SK-N-SH treated with all-trans-retinoic acid at 6 μM for 48 hours (cell line): ENCODE measurements at regions not wholly inside any gene's neighbourhood (a gene's known extent, or its start where the extent isn't known, plus 50 kb on each side); places are given as distances from the start of the nearest gene placed in this dataset.

Source experiments
- ATAC-seq: fragments of 200-7000 bp; cut with Tn5 transposase; 3 replicates; pipeline ENCODE4 v1.9.1; 2020; ENCODE audit warnings: mild to moderate bottlenecking, moderate library complexity
- ARNTL ChIP-seq: fragments of 450-650 bp; formaldehyde crosslinking; IDR thresholded peaks from 2 replicates; pipeline ENCODE4 v1.5.0; 2020; ENCODE audit warnings: low read depth, mild to moderate bottlenecking, moderate library complexity, borderline replicate concordance
- BACH2 ChIP-seq: fragments of 250-450 bp; sonication (Bioruptor Pico); IDR thresholded peaks from 2 replicates; pipeline ENCODE4 v1.9.0; 2021; ENCODE audit warnings: mild to moderate bottlenecking, borderline replicate concordance
- CSDC2 ChIP-seq: fragments of 250-450 bp; sonication (Bioruptor Pico); IDR thresholded peaks from 2 replicates; pipeline ENCODE4 v1.5.0; 2020; ENCODE audit warnings: mild to moderate bottlenecking, moderate library complexity
- ESRRG ChIP-seq: fragments of 250-450 bp; sonication (Bioruptor Pico); IDR thresholded peaks from 2 replicates; pipeline ENCODE4 v1.6.1; 2021; ENCODE audit warnings: mild to moderate bottlenecking
- GLIS3 ChIP-seq: fragments of 250-450 bp; sonication (Bioruptor Pico); IDR thresholded peaks from 2 replicates; pipeline ENCODE4 v1.5.0; 2020; ENCODE audit warnings: mild to moderate bottlenecking, moderate library complexity
- OSR1 ChIP-seq: fragments of 250-450 bp; sonication (Bioruptor Pico); IDR thresholded peaks from 2 replicates; pipeline ENCODE4 v1.8.0; 2022; ENCODE audit warnings: moderate library complexity, mild to moderate bottlenecking, inconsistent platforms
- PPARA ChIP-seq: fragments of 250-450 bp; sonication (Bioruptor Pico); IDR thresholded peaks from 2 replicates; pipeline ENCODE4 v1.5.0; 2020; ENCODE audit warnings: mild to moderate bottlenecking, borderline replicate concordance
- RARB ChIP-seq: fragments of 250-450 bp; sonication (Bioruptor Pico); IDR thresholded peaks from 2 replicates; pipeline ENCODE4 v1.8.0; 2021; ENCODE audit warnings: mild to moderate bottlenecking, moderate library complexity
- SNAI2 ChIP-seq: fragments of 250-450 bp; sonication (Bioruptor Pico); IDR thresholded peaks from 2 replicates; pipeline ENCODE4 v1.5.0; 2020; ENCODE audit warnings: mild to moderate bottlenecking, moderate library complexity
- TCF4 ChIP-seq: fragments of 250-450 bp; sonication (Bioruptor Pico); IDR thresholded peaks from 2 replicates; pipeline ENCODE4 v1.8.0; 2021; ENCODE audit warnings: mild to moderate bottlenecking, moderate library complexity, borderline replicate concordance
- TOX ChIP-seq: fragments of 250-450 bp; sonication (Bioruptor Pico); IDR thresholded peaks from 2 replicates; pipeline ENCODE4 v1.8.0; 2021; ENCODE audit warnings: mild to moderate bottlenecking, moderate library complexity, borderline replicate concordance
- ZC3H10 ChIP-seq: fragments of 250-450 bp; sonication (Bioruptor Pico); IDR thresholded peaks from 2 replicates; pipeline ENCODE4 v1.5.1; 2021; ENCODE audit warnings: mild to moderate bottlenecking, moderate library complexity
- ZFP3 ChIP-seq: fragments of 250-450 bp; sonication (Bioruptor Pico); IDR thresholded peaks from 2 replicates; pipeline ENCODE4 v1.5.0; 2020; ENCODE audit warnings: mild to moderate bottlenecking, moderate library complexity
- ZFP30 ChIP-seq: fragments of 450-650 bp; formaldehyde crosslinking; IDR thresholded peaks from 2 replicates; pipeline ENCODE4 v1.5.0; 2022; ENCODE audit warnings: mild to moderate bottlenecking, moderate library complexity
- ZNF565 ChIP-seq: fragments of 450-650 bp; formaldehyde crosslinking; conservative IDR thresholded peaks from 2 replicates; pipeline ENCODE4 v1.5.0; 2020; ENCODE audit warnings: low read depth, mild to moderate bottlenecking, moderate library complexity
- ZNF70 ChIP-seq: fragments of 450-650 bp; formaldehyde crosslinking; IDR thresholded peaks from 2 replicates; pipeline ENCODE4 v1.5.0; 2020; ENCODE audit warnings: mild to moderate bottlenecking, moderate library complexity
- TF ChIP-seq, protein P1 (sequence below): fragments of 250-450 bp; sonication (Bioruptor Pico); IDR thresholded peaks from 2 replicates; pipeline ENCODE4 v1.5.0; 2020; ENCODE audit warnings: mild to moderate bottlenecking, moderate library complexity
- TF ChIP-seq, protein P2 (sequence below): fragments of 250-450 bp; sonication (Bioruptor Pico); IDR thresholded peaks from 2 replicates; pipeline ENCODE4 v1.8.0; 2020; ENCODE audit warnings: mild to moderate bottlenecking, moderate library complexity, borderline replicate concordance
- TF ChIP-seq, protein P3 (sequence below): fragments of 250-450 bp; sonication (Bioruptor Pico); IDR thresholded peaks from 2 replicates; pipeline ENCODE4 v1.5.1; 2020; ENCODE audit warnings: low read depth, mild to moderate bottlenecking, moderate library complexity

DNA sequence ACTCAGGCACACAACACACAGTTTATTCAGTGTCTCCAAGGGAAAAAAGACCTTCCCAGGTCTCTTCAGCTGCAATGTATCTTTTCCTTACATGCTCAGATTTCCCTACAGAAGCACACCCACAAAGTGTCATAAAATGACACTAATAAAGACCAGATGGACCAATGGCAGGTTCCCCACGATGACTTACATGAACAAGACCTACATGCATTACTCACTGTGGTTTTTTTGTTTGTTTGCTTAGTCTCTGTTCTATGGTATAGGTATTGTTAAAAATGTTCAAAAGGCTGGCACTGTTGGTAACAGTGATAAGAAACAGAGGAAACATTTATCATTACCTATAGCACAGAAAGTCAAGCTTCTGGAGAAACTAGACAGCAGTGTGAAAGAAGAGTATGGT is 318.2 kb upstream of the TMCO5A start:
- no peak for ATAC-seq

DNA sequence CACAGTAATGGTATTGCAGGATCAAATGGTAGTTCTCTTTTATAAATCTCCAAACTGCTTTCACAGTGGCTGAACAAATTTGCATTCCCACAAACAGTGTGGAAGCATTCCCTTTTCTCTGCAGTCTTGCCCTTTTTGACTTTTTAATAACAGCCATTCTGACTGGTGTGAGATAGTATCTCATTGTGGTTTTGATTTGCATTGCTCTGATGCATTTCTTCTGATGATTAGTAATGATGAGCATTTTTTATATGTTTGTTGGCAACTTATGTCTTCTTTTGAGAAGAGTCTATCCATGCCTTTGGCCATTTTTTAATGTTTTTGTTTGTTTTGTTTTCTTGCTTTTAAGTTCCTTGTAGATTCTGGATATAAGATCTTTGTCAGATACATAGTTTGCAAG is 316.1 kb upstream of the TMCO5A start:
- no peak for ATAC-seq
- no peak for TF ChIP-seq TOX (CRISPR knock-in tag)
- TF ChIP-seq ESRRG (CRISPR knock-in tag) = no peak
- TF ChIP-seq TCF4 (CRISPR knock-in tag) = no peak
- TF ChIP-seq, protein P1, sequence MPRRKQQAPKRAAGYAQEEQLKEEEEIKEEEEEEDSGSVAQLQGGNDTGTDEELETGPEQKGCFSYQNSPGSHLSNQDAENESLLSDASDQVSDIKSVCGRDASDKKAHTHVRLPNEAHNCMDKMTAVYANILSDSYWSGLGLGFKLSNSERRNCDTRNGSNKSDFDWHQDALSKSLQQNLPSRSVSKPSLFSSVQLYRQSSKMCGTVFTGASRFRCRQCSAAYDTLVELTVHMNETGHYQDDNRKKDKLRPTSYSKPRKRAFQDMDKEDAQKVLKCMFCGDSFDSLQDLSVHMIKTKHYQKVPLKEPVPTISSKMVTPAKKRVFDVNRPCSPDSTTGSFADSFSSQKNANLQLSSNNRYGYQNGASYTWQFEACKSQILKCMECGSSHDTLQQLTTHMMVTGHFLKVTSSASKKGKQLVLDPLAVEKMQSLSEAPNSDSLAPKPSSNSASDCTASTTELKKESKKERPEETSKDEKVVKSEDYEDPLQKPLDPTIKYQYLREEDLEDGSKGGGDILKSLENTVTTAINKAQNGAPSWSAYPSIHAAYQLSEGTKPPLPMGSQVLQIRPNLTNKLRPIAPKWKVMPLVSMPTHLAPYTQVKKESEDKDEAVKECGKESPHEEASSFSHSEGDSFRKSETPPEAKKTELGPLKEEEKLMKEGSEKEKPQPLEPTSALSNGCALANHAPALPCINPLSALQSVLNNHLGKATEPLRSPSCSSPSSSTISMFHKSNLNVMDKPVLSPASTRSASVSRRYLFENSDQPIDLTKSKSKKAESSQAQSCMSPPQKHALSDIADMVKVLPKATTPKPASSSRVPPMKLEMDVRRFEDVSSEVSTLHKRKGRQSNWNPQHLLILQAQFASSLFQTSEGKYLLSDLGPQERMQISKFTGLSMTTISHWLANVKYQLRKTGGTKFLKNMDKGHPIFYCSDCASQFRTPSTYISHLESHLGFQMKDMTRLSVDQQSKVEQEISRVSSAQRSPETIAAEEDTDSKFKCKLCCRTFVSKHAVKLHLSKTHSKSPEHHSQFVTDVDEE (CRISPR knock-in tag) = no peak
- TF ChIP-seq ZFP3 = no peak
- no peak for TF ChIP-seq ZC3H10 (CRISPR knock-in tag)
- TF ChIP-seq, protein P2, sequence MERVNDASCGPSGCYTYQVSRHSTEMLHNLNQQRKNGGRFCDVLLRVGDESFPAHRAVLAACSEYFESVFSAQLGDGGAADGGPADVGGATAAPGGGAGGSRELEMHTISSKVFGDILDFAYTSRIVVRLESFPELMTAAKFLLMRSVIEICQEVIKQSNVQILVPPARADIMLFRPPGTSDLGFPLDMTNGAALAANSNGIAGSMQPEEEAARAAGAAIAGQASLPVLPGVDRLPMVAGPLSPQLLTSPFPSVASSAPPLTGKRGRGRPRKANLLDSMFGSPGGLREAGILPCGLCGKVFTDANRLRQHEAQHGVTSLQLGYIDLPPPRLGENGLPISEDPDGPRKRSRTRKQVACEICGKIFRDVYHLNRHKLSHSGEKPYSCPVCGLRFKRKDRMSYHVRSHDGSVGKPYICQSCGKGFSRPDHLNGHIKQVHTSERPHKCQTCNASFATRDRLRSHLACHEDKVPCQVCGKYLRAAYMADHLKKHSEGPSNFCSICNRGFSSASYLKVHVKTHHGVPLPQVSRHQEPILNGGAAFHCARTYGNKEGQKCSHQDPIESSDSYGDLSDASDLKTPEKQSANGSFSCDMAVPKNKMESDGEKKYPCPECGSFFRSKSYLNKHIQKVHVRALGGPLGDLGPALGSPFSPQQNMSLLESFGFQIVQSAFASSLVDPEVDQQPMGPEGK (CRISPR knock-in tag) = no peak
- TF ChIP-seq OSR1 (CRISPR knock-in tag) = no peak
- no peak for TF ChIP-seq CSDC2 (CRISPR knock-in tag)
- no peak for TF ChIP-seq RARB
- TF ChIP-seq ZNF565 = no peak
- TF ChIP-seq, protein P3, sequence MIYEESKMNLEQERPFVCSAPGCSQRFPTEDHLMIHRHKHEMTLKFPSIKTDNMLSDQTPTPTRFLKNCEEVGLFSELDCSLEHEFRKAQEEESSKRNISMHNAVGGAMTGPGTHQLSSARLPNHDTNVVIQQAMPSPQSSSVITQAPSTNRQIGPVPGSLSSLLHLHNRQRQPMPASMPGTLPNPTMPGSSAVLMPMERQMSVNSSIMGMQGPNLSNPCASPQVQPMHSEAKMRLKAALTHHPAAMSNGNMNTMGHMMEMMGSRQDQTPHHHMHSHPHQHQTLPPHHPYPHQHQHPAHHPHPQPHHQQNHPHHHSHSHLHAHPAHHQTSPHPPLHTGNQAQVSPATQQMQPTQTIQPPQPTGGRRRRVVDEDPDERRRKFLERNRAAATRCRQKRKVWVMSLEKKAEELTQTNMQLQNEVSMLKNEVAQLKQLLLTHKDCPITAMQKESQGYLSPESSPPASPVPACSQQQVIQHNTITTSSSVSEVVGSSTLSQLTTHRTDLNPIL (CRISPR knock-in tag) = no peak
- TF ChIP-seq SNAI2 (CRISPR knock-in tag) = no peak
- no peak for TF ChIP-seq BACH2 (CRISPR knock-in tag)
- TF ChIP-seq GLIS3 (CRISPR knock-in tag) = no peak

More for the DNA sequence above, 318.2 kb upstream of the TMCO5A start:
- no peak for TF ChIP-seq ZFP30 (CRISPR knock-in tag)

DNA sequence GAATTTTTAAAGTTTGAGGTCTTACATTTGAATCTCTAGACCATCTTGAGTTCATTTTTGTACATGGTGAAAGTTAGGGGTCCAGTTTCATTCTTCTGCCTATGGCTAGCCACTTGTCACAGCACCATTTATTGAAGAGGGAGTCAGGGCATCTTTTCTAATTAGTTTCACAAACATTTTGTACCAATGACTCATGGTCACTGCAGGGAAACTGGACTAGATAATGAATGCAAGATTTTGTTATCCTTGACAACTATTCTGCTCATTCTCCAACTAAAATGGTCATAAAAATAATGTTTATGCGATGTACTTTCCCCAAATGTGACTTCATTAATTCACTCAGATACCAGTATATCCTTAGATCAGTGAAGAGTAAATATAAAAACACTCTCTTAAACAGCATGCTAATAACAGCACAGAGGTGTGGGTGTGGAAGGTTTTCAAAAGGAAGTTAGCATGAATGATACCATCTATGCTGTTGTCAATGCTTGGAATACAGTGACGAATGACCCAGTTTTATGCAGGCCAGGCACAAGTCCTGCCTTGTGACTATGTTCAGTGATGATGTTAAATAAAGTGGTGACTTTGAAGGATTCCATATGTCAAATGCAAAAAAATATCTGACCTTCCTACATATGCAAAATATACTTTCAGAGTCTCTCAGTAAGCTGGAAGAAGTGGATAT is 314.9 kb upstream of the TMCO5A start:
- TF ChIP-seq ZNF70 (no peak), ARNTL (CRISPR knock-in tag) (no peak), OSR1 (CRISPR knock-in tag) (no peak), PPARA (no peak), ZC3H10 (CRISPR knock-in tag) (no peak), BACH2 (CRISPR knock-in tag) (no peak), TOX (CRISPR knock-in tag) (no peak), RARB (no peak), ZFP3 (no peak)
- TF ChIP-seq, protein P2 (CRISPR knock-in tag) = no peak
- peak; percentile 49 for ATAC-seq

DNA sequence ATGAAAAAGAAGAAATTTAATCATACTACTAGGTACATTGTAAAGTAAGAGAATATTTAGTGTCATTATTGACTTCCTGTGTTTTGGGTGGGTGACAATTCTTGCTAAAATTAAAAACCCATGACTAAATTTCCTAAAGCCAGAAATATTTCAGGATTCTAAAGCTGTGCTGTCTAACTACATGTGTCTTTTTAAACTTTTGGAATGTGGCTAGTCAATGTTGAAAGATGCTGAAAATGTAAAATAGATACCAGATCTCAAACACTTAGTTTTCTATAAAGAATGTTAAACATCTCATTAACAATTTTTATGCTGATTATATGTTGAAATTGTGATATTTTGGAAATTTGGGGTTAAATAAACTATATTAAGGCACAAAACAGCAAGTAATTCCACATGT is 308.9 kb upstream of the TMCO5A start:
- TF ChIP-seq GLIS3 (CRISPR knock-in tag) (no peak), ZNF70 (no peak), BACH2 (CRISPR knock-in tag) (no peak), ZNF565 (no peak)
- TF ChIP-seq, protein P2 (CRISPR knock-in tag) = no peak
- no peak for ATAC-seq
